Adrenal gland (tissue), 5 donors: ENCODE measurements at regions not wholly inside any gene's neighbourhood (a gene's known extent, or its start where the extent isn't known, plus 50 kb on each side); places are given as distances from the start of the nearest gene placed in this dataset.

Experiments used
- POLR2A ChIP-seq, 2 donors: fragments of 450-650 bp; IDR thresholded peaks; one replicate each; pipeline ENCODE4 v1.6.1; 2017; ENCODE audit warnings: antibody characterized with exemption in 2 of 2, mild to moderate bottlenecking in 2 of 2, moderate library complexity in 1 of 2
- TF ChIP-seq, protein P1 (sequence below), 6 experiments: fragments of 450-650 bp in 4 of 6; fragments of 200-600 bp in 2 of 6; sonication (generic) in 1 of 6; IDR thresholded peaks; 1 replicate in 5 of 6; 2 replicates in 1 of 6; pipeline versions ENCODE4 v1.5.1 to v1.8.0; 2016 to 2021; ENCODE audit warnings: antibody characterized with exemption in 6 of 6, mild to moderate bottlenecking in 2 of 6, moderate library complexity in 1 of 6
- donor health status: DM: no; HTN: no; CAD: no.

DNA sequence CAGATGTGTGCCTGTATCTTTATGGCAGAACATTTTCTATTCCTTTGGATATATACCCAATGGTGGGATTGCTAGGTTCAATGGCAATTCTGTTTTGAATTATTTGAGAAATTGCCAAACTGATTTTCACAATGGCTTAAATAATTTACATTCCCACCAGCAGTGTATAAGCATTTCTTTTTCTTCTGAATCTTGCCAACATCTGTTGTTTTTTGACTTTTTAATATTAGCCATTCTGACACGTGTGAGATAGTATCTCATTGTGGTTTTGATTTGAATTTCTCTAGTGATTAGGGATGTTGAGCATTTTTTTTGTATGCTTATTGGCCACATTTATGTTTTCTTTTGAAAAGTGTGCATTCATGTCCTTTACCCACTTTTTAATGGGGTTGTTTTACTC is 864.3 kb upstream of the ADAMTS5 start:
- TF ChIP-seq, protein P1, sequence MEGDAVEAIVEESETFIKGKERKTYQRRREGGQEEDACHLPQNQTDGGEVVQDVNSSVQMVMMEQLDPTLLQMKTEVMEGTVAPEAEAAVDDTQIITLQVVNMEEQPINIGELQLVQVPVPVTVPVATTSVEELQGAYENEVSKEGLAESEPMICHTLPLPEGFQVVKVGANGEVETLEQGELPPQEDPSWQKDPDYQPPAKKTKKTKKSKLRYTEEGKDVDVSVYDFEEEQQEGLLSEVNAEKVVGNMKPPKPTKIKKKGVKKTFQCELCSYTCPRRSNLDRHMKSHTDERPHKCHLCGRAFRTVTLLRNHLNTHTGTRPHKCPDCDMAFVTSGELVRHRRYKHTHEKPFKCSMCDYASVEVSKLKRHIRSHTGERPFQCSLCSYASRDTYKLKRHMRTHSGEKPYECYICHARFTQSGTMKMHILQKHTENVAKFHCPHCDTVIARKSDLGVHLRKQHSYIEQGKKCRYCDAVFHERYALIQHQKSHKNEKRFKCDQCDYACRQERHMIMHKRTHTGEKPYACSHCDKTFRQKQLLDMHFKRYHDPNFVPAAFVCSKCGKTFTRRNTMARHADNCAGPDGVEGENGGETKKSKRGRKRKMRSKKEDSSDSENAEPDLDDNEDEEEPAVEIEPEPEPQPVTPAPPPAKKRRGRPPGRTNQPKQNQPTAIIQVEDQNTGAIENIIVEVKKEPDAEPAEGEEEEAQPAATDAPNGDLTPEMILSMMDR (IDR thresholded peaks at IDR 0.05) = no peak
- no peak for TF ChIP-seq POLR2A (IDR thresholded peaks at IDR 0.05)
